HG02588 (cell line): ENCODE measurements at regions not wholly inside any gene's neighbourhood (a gene's known extent, or its start where the extent isn't known, plus 50 kb on each side); places are given as distances from the start of the nearest gene placed in this dataset.
"Not testable (repeated sequence)": the region's sequence is repeated elsewhere in the genome, so short reads cannot be mapped to it uniquely, and the experiment has no call there.

ENCODE experiments used
- ATAC-seq: cut with Tn5 transposase; IDR thresholded peaks from one replicate; pipeline ENCODE4 v1.9.1; 2021; ENCODE audit warnings: mild to moderate bottlenecking, moderate library complexity; ENCODE audit not compliant: unreplicated experiment

GRCh38 chr14:25699981-25700380 lies 650.0 kb upstream of the STXBP6 start:
- ATAC-seq: no peak

- ATAC-seq: no peak
Observed at GRCh38 chr14:25698111-25698510, 648.2 kb upstream of the STXBP6 start.

GRCh38 chr14:25696176-25696575 lies 646.2 kb upstream of the STXBP6 start:
- no peak for ATAC-seq

GRCh38 chr14:25685004-25685403 lies 635.1 kb upstream of the STXBP6 start:
- ATAC-seq: no peak

- ATAC-seq: no peak
Observed at GRCh38 chr14:25680934-25681333, 631.0 kb upstream of the STXBP6 start.

- not testable (repeated sequence) for ATAC-seq
Observed at GRCh38 chr14:25680511-25680910, 630.6 kb upstream of the STXBP6 start.

- no peak for ATAC-seq
Observed at GRCh38 chr14:25677111-25677510, 627.2 kb upstream of the STXBP6 start.

GRCh38 chr14:25667387-25667786 lies 617.4 kb upstream of the STXBP6 start:
- no peak for ATAC-seq

- no peak for ATAC-seq
Observed at GRCh38 chr14:25666877-25667276, 616.9 kb upstream of the STXBP6 start.

GRCh38 chr14:25658988-25659387 lies 609.0 kb upstream of the STXBP6 start:
- ATAC-seq: no peak

GRCh38 chr14:25630447-25630846 lies 580.5 kb upstream of the STXBP6 start:
- no peak for ATAC-seq

GRCh38 chr14:25628978-25629377 lies 579.0 kb upstream of the STXBP6 start:
- ATAC-seq: no peak

GRCh38 chr14:25628390-25628789 lies 578.4 kb upstream of the STXBP6 start:
- no peak for ATAC-seq

GRCh38 chr14:25626986-25627385 lies 577.0 kb upstream of the STXBP6 start:
- ATAC-seq: no peak

GRCh38 chr14:25622763-25623162 lies 572.8 kb upstream of the STXBP6 start:
- no peak for ATAC-seq

GRCh38 chr14:25620515-25620914 lies 570.6 kb upstream of the STXBP6 start:
- no peak for ATAC-seq

- ATAC-seq: no peak
Observed at GRCh38 chr14:25615174-25615573, 565.2 kb upstream of the STXBP6 start.

- ATAC-seq: no peak
Observed at GRCh38 chr14:25607192-25607591, 557.2 kb upstream of the STXBP6 start.

GRCh38 chr14:25602106-25602505 lies 552.2 kb upstream of the STXBP6 start:
- ATAC-seq: no peak

GRCh38 chr14:25588751-25589150 lies 538.8 kb upstream of the STXBP6 start:
- no peak for ATAC-seq

GRCh38 chr14:25574628-25575325 lies 524.8 kb upstream of the STXBP6 start:
- ATAC-seq: no peak

GRCh38 chr14:25570483-25570882 lies 520.5 kb upstream of the STXBP6 start:
- ATAC-seq: no peak

- no peak for ATAC-seq
Observed at GRCh38 chr14:25557466-25557865, 507.5 kb upstream of the STXBP6 start.
